ENCODE measurements at regions not wholly inside any gene's neighbourhood (a gene's known extent, or its start where the extent isn't known, plus 50 kb on each side); places are given as distances from the start of the nearest gene placed in this dataset.
"Not testable (repeated sequence)": the region's sequence is repeated elsewhere in the genome, so short reads cannot be mapped to it uniquely, and the experiment has no call there.

DNA sequence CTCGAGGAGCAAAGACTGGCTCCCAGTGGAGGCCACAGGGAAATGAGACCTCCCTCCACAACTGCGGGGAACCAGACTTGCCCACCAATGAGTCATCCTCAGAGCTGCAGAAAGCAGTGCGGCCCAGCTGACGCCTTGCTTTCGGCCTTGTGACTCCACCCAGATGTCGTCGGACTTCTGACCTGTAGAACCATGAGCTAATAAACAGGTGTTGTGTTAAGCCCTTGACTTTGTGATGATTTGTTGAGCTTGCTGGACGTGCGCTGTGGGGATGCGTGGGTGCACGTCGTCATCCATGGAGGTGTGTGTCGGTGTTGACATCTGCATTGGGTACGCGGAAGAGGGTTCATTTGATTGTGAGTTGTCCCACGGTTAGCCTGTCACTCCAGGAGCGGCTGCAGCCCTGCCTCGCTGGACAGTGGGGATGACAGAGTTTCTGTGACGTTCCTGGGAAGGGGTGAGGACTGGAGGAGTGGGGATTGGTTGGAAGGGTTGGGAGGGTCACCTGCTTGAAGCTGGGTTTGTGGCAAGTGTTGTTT, 154.1 kb downstream of the SH3BP4 start:
- H3K4me2 ChIP-seq (ENCODE audit: low read length): no peak overlapping the region
- no peak overlapping the region for H3K4me3 ChIP-seq (ENCODE audit: low read length)

DNA sequence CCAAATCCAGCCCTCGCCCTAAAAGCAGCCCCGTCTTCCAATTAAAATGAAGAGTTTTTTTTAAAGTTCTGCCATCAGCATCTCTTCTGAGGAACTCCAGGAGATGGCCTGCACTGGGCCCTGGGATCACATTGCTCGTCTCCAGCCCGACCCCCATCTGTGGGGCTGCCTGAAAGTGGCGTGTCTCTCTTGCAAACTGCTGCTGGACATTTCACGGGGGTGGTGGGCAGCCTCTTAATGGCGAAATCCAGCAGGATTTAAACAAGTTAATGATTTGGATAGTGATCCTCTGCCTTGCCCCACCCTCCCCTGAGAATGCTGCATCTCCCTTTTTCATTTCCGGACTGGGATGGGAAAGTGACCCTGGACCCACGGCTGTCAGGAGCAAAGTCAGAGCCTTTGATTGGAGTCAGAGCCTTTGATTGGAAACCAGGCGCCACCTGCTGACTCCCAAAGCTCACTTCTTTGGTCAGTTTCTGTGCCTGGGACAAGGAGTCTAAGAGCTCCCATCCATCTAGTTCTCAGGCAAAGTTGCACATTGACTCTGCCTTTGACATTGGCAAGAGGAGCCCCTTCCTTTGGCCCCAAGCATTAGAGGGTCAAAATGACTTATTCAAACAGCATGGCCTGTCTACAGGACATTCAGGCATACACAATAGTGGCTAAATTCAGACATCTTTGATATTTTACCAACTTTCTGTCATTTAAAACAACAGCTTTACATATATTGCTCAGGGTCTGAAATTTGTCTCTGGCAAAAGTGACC, 155.2 kb downstream of the SH3BP4 start:
- no peak overlapping the region for H3K4me2 ChIP-seq (ENCODE audit: low read length)
- H3K4me1 ChIP-seq (ENCODE audit: control insufficient read depth, insufficient read depth, low read length): no peaks in the 10 kb centered on the region
- no peak overlapping the region for H3K9ac ChIP-seq (ENCODE audit: low read depth, low read length)
- H3K4me3 ChIP-seq (ENCODE audit: low read length): no peak overlapping the region
- H3K36me3 ChIP-seq (ENCODE audit: insufficient read depth, low read length): no peaks in the 10 kb centered on the region
- H3K9me3 ChIP-seq (replicated peaks; ENCODE audit: low read length): no peaks in the 10 kb centered on the region
- no peaks in the 10 kb centered on the region for H3K27me3 ChIP-seq (ENCODE audit: control insufficient read depth, insufficient read depth, low read length)

More for the DNA sequence above, 154.1 kb downstream of the SH3BP4 start:
- H3K27me3 ChIP-seq (ENCODE audit: control insufficient read depth, insufficient read depth, low read length): no peaks in the 10 kb centered on the region
- H3K9ac ChIP-seq (ENCODE audit: low read depth, low read length): no peak overlapping the region
- no peaks in the 10 kb centered on the region for H3K9me3 ChIP-seq (replicated peaks; ENCODE audit: low read length)
- no peaks in the 10 kb centered on the region for H3K36me3 ChIP-seq (ENCODE audit: insufficient read depth, low read length)
- H3K4me1 ChIP-seq (ENCODE audit: control insufficient read depth, insufficient read depth, low read length): no peaks in the 10 kb centered on the region

GRCh38 chr2:235107640-235107951, 155.8 kb downstream of the SH3BP4 start:
- Histone ChIP-seq H3K9ac (ENCODE audit: low read depth, low read length) (no peak overlapping the region), H3K9me3 (replicated peaks; ENCODE audit: low read length) (no peaks in the 10 kb centered on the region), H3K36me3 (ENCODE audit: insufficient read depth, low read length) (no peaks in the 10 kb centered on the region), H3K27me3 (ENCODE audit: control insufficient read depth, insufficient read depth, low read length) (no peaks in the 10 kb centered on the region), H3K4me3 (ENCODE audit: low read length) (no peak overlapping the region), H3K4me2 (ENCODE audit: low read length) (no peak overlapping the region), H3K4me1 (ENCODE audit: control insufficient read depth, insufficient read depth, low read length) (no peaks in the 10 kb centered on the region)

GRCh38 chr2:235109561-235109960, 157.7 kb downstream of the SH3BP4 start:
- not testable (repeated sequence) for H3K9me3 ChIP-seq (replicated peaks; ENCODE audit: low read length); H3K9ac ChIP-seq (ENCODE audit: low read depth, low read length); H3K27me3 ChIP-seq (ENCODE audit: control insufficient read depth, insufficient read depth, low read length); H3K4me1 ChIP-seq (ENCODE audit: control insufficient read depth, insufficient read depth, low read length); H3K4me2 ChIP-seq (ENCODE audit: low read length); H3K4me3 ChIP-seq (ENCODE audit: low read length); H3K36me3 ChIP-seq (ENCODE audit: insufficient read depth, low read length)

- Histone ChIP-seq H3K9ac (ENCODE audit: low read depth, low read length) (no peak overlapping the region), H3K4me3 (ENCODE audit: low read length) (no peak overlapping the region), H3K9me3 (replicated peaks; ENCODE audit: low read length) (no peaks in the 10 kb centered on the region), H3K36me3 (ENCODE audit: insufficient read depth, low read length) (no peaks in the 10 kb centered on the region), H3K27me3 (ENCODE audit: control insufficient read depth, insufficient read depth, low read length) (no peaks in the 10 kb centered on the region), H3K4me2 (ENCODE audit: low read length) (no peak overlapping the region), H3K4me1 (ENCODE audit: control insufficient read depth, insufficient read depth, low read length) (no peaks in the 10 kb centered on the region)
Observed at GRCh38 chr2:235112365-235112764, 160.5 kb downstream of the SH3BP4 start.

- Histone ChIP-seq H3K36me3 (ENCODE audit: insufficient read depth, low read length) (no peaks in the 10 kb centered on the region), H3K4me3 (ENCODE audit: low read length) (no peak overlapping the region), H3K4me1 (ENCODE audit: control insufficient read depth, insufficient read depth, low read length) (no peaks in the 10 kb centered on the region), H3K9me3 (replicated peaks; ENCODE audit: low read length) (no peaks in the 10 kb centered on the region), H3K27me3 (ENCODE audit: control insufficient read depth, insufficient read depth, low read length) (no peaks in the 10 kb centered on the region), H3K4me2 (ENCODE audit: low read length) (no peak overlapping the region), H3K9ac (ENCODE audit: low read depth, low read length) (no peak overlapping the region)
Observed at GRCh38 chr2:235113854-235114253, 162.0 kb downstream of the SH3BP4 start.

GRCh38 chr2:235114286-235114685, 162.5 kb downstream of the SH3BP4 start:
- H3K36me3 ChIP-seq (ENCODE audit: insufficient read depth, low read length): no peaks in the 10 kb centered on the region
- H3K4me2 ChIP-seq (ENCODE audit: low read length): no peak overlapping the region
- no peaks in the 10 kb centered on the region for H3K27me3 ChIP-seq (ENCODE audit: control insufficient read depth, insufficient read depth, low read length)
- H3K4me1 ChIP-seq (ENCODE audit: control insufficient read depth, insufficient read depth, low read length): no peaks in the 10 kb centered on the region
- H3K4me3 ChIP-seq (ENCODE audit: low read length): no peak overlapping the region
- H3K9ac ChIP-seq (ENCODE audit: low read depth, low read length): no peak overlapping the region
- H3K9me3 ChIP-seq (replicated peaks; ENCODE audit: low read length): no peaks in the 10 kb centered on the region

DNA sequence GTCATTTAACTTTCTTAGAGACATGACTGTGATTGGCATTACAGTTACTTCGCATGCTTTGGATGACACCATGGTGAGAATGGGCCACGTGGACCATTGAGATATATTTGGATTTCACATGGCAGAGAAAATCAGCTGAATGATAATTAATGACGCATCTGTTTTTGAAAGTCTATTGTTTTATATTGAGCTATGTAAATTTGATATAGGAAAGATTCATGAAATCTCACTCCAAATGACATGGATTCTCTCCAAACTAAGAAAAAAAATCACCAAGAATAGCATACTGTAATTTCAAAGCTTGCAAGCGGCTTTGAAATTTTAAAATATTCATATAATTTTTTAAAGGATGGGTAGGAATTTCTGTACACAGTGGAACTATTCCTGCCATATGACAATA, 163.7 kb downstream of the SH3BP4 start:
- Histone ChIP-seq H3K4me1 (ENCODE audit: control insufficient read depth, insufficient read depth, low read length) (no peaks in the 10 kb centered on the region), H3K4me3 (ENCODE audit: low read length) (no peak overlapping the region), H3K36me3 (ENCODE audit: insufficient read depth, low read length) (no peaks in the 10 kb centered on the region), H3K9ac (ENCODE audit: low read depth, low read length) (no peak overlapping the region), H3K4me2 (ENCODE audit: low read length) (no peak overlapping the region), H3K9me3 (replicated peaks; ENCODE audit: low read length) (no peaks in the 10 kb centered on the region), H3K27me3 (ENCODE audit: control insufficient read depth, insufficient read depth, low read length) (no peaks in the 10 kb centered on the region)

DNA sequence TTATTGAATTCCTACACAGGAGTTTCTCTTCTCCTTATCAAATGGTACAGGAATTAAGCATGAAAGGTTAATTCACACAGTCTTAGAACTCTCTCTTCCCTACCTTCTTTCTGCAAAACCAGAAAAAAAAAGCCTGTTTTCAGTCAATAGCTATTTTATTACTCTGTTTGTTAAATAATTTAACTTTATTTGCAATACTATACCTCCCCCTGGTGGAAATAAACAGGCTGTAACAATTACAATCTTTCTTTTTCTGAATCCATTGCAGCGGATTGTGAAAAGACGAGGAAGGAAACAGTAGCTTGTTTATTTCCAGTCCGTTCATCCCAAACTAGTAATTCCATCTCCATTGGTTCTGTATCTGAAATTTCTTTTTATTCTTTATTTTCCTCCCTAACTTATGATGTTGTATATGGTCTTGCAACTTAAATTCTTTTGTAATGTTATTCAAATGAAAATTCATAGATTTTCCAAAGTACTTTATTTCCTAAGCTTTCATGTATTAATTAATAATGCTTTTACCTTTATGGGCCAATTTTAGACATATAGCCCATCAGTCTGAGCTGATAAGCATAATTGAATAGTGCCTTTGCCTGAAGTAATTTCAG, 165.2 kb downstream of the SH3BP4 start:
- Histone ChIP-seq H3K36me3 (ENCODE audit: insufficient read depth, low read length) (no peaks in the 10 kb centered on the region), H3K9me3 (replicated peaks; ENCODE audit: low read length) (no peaks in the 10 kb centered on the region), H3K4me3 (ENCODE audit: low read length) (no peak overlapping the region), H3K4me2 (ENCODE audit: low read length) (peak overlapping the region; percentile 34), H3K9ac (ENCODE audit: low read depth, low read length) (no peak overlapping the region), H3K27me3 (ENCODE audit: control insufficient read depth, insufficient read depth, low read length) (no peaks in the 10 kb centered on the region), H3K4me1 (ENCODE audit: control insufficient read depth, insufficient read depth, low read length) (no peaks in the 10 kb centered on the region)

DNA sequence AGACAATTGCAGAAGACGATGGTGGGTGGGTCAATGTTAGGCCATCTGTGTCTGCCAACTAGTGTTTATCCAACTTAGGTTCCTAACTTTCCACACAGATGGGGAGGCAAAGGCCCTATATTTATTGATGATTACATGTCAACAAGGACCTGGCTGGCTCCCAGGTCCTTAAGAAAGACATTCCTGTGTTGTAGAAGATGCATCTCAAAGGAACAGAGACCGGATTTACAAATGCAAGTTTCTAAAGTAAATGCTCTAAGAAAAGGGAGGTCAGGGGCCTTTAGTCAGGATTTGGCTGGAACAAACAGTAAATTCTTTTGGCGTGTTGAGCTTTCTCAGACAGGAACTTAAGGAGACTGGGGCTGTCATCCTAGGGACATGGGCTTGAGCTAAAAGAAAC, 175.0 kb downstream of the SH3BP4 start:
- H3K9ac ChIP-seq (ENCODE audit: low read depth, low read length): no peak overlapping the region
- no peaks in the 10 kb centered on the region for H3K36me3 ChIP-seq (ENCODE audit: insufficient read depth, low read length)
- no peaks in the 10 kb centered on the region for H3K4me1 ChIP-seq (ENCODE audit: control insufficient read depth, insufficient read depth, low read length)
- H3K9me3 ChIP-seq (replicated peaks; ENCODE audit: low read length): no peaks in the 10 kb centered on the region
- no peak overlapping the region for H3K4me2 ChIP-seq (ENCODE audit: low read length)
- no peak overlapping the region for H3K4me3 ChIP-seq (ENCODE audit: low read length)
- H3K27me3 ChIP-seq (ENCODE audit: control insufficient read depth, insufficient read depth, low read length): no peaks in the 10 kb centered on the region

DNA sequence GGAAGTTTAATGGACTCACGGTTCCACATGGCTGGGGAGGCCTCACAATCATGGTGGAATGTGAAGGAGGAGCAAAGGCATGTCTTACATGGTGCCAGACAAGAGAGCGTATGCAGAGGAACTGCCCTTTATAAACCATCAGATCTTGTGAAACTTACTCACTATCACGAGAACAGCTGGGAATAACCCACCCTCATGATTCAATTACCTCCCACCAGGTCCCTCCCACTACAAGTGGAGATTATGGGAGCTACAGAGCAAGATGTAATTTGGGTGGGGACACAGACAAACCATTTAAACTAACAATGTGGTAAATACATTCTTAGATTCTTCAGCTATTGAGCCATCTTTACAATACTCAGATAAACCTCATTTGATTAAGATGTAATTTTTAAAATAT, 176.1 kb downstream of the SH3BP4 start:
- H3K4me1 ChIP-seq (ENCODE audit: control insufficient read depth, insufficient read depth, low read length): no peaks in the 10 kb centered on the region
- no peaks in the 10 kb centered on the region for H3K27me3 ChIP-seq (ENCODE audit: control insufficient read depth, insufficient read depth, low read length)
- H3K4me2 ChIP-seq (ENCODE audit: low read length): no peak overlapping the region
- H3K36me3 ChIP-seq (ENCODE audit: insufficient read depth, low read length): no peaks in the 10 kb centered on the region
- no peak overlapping the region for H3K9ac ChIP-seq (ENCODE audit: low read depth, low read length)
- H3K9me3 ChIP-seq (replicated peaks; ENCODE audit: low read length): no peaks in the 10 kb centered on the region
- H3K4me3 ChIP-seq (ENCODE audit: low read length): no peak overlapping the region

GRCh38 chr2:235129850-235130249, 178.0 kb downstream of the SH3BP4 start:
- no peak overlapping the region for H3K4me3 ChIP-seq (ENCODE audit: low read length)
- H3K4me2 ChIP-seq (ENCODE audit: low read length): no peak overlapping the region
- H3K4me1 ChIP-seq (ENCODE audit: control insufficient read depth, insufficient read depth, low read length): no peaks in the 10 kb centered on the region
- no peaks in the 10 kb centered on the region for H3K36me3 ChIP-seq (ENCODE audit: insufficient read depth, low read length)
- no peak overlapping the region for H3K9ac ChIP-seq (ENCODE audit: low read depth, low read length)
- no peaks in the 10 kb centered on the region for H3K9me3 ChIP-seq (replicated peaks; ENCODE audit: low read length)
- peaks cover 6% of the 10 kb centered on the region for H3K27me3 ChIP-seq (ENCODE audit: control insufficient read depth, insufficient read depth, low read length)
